Fibroblast of gingiva (primary cell): ENCODE measurements at regions not wholly inside any gene's neighbourhood (a gene's known extent, or its start where the extent isn't known, plus 50 kb on each side); places are given as distances from the start of the nearest gene placed in this dataset.
"Not testable (repeated sequence)": the region's sequence is repeated elsewhere in the genome, so short reads cannot be mapped to it uniquely, and the experiment has no call there.

ENCODE experiments used
- DNase-seq: peaks from one replicate; pipeline ENCODE4 v3.0.0-alpha.2; 2011; ENCODE audit warnings: low read depth

GRCh38 chr7:11221984-11222383 lies 248.3 kb downstream of the PHF14 start:
- DNase-seq: no peak

DNA sequence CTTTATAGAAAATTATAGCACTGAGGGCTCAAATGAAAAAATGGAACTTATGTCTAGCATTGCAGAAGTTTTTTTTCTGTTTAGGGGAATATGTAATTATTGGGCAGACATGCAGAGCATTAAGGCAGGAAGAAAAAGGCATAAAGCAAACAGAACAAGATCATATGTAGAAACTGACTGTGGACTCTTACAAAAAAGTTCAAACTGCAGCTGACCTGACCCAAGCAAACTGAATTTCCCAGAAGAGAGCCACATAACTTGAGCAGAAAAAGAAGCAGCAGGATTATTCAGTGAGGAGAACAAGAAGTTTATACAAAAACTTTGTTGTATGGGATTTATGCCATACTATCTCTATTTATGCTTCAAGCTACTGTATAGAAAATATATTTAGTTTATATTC lies 250.9 kb downstream of the PHF14 start:
- DNase-seq: no peak

GRCh38 chr7:11228515-11228914 lies 254.8 kb downstream of the PHF14 start:
- peak; percentile 77 for DNase-seq

DNA sequence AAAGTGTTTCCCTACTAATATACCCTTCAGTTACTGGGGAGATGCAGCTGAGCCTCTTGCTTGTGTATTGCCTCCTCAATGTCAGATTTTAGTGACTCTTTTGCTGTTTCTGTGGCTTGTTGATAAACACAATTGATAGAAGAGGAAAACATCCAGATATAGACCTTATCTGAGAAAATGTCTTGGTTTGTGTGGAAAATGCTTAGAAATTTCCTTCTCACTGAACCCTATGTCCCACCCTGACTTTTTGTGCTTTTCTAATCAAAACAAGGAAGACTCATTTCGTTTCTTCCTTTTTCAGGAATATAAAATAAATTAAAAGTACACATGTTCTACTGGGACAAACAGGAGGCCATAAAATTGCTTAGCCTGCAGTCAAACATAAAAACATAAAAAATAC lies 257.5 kb downstream of the PHF14 start:
- no peak for DNase-seq

DNA sequence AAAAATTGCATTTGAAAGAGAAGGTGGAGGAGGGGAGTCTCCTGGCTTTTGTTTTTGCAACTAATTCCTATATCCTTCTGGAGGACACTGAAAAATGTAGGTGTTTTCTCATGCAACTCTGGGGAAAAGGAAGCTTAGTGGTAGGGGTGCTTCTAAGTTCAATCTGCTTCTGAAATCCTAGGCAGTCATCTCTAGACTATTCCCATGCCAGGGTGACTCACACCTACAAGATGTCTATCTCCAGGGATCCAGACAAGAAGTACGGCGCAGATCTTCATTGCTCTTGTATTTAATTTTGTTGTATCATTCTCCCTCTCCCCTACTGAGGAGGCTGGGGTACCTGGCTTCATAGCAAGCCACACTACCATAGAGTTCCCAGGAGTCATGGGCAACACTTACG lies 258.8 kb downstream of the PHF14 start:
- DNase-seq: no peak

DNA sequence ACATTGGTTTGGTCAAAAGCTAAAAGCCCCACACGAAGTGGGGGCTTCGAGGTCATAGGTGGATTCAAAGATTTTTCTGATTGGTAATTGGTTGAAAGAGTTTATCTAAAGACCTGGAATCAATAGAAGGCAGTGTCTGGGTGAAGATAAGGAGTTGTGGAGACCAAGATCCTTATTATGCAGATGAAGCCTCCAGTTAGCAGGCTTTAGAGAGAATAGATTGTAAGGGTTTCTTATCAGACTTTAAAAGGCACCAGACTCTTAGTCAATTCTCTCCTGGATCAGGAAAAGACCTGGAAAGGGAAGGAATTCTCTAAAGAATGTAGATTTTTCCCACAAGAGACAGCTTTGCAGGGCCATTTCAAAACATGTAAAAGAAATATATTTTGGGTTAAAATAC lies 260.2 kb downstream of the PHF14 start:
- DNase-seq: no peak

GRCh38 chr7:11235491-11235890 lies 261.8 kb downstream of the PHF14 start:
- no peak for DNase-seq

DNA sequence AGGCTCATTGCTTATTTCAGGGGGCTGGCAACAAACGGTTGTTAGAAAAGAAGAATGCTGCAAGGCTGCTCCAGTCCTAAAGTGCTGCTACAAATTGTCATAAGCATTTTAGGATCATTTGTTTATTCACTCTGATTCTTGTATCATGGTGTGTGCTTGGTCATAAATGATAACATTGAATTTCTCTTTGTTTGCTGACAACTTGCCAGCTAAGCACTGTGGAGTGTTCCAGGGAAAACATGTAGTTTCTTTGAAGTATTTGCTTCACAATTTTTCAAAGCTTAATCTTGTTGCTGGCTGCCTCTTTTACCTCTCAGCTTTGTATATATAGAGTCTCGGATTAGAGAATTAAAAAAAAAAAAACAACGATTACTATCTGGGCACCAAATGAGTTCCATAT lies 263.0 kb downstream of the PHF14 start:
- no peak for DNase-seq

GRCh38 chr7:11237742-11238141 lies 264.1 kb downstream of the PHF14 start:
- no peak for DNase-seq

GRCh38 chr7:11239316-11239715 lies 265.6 kb downstream of the PHF14 start:
- DNase-seq: no peak

DNA sequence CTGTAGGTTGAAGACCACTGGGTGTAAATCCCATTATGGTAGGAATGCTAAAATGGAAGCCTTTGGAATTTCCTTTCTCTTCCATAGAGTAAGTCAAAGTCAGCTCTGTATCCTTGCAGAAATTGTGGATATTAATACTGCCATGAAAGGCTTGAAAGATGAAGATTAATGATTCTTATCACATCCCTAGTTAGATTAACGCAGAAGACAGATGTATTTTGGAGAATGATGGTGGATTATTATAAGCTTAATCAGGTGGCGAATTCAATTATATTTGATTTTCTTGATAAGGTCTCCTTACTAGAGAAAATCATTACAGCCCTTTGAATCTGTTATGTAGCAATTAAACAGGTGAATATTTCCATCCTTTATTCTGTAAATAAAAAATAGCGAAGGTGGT lies 270.1 kb downstream of the PHF14 start:
- DNase-seq: no peak

GRCh38 chr7:11244149-11244548 lies 270.5 kb downstream of the PHF14 start:
- DNase-seq: no peak

DNA sequence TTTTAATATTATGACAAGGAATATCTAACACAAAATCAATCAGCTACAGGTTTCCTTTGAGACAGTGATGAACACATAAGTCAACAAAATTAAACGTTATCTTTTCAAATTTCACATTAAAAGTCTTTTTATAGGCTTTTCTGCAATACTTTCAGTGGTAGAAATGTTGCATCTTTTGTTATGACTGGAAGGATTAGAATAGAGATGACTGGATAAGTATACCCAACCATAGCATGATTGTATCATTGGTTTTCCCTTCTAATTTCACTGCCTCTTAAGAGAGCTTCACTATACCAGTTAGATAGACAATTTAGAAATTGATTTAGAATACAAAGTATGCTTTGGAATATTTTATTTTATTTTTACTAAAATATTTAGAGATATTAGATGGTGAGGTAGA lies 273.9 kb downstream of the PHF14 start:
- DNase-seq: no peak

- DNase-seq: no peak
These were observed 277.8 kb downstream of the PHF14 start for GRCh38 chr7:11251436-11251835.

- DNase-seq: no peak
These were observed 278.4 kb downstream of the PHF14 start for GRCh38 chr7:11252011-11252607.

GRCh38 chr7:11252705-11253272 lies 279.1 kb downstream of the PHF14 start:
- DNase-seq: peak; percentile 4

DNA sequence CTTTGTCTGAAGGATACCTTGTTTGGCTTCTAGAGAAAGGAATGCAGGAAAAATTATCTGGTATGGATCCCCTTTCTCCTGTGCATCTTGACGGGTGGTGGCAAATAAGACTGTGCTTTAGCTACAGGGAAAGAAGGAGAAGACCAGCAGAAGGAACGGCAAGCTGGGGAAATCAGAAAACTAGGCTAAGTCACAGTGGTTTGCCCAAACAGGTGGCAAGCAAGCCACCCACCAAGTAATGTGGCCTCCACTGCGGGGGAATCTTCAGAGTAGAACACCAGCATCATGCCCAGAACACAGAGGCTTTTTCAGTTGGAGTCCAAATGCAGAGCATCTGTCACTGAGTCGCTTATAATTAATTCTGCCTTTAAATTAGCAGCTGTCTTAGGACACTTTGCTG lies 282.8 kb downstream of the PHF14 start:
- no peak for DNase-seq

DNA sequence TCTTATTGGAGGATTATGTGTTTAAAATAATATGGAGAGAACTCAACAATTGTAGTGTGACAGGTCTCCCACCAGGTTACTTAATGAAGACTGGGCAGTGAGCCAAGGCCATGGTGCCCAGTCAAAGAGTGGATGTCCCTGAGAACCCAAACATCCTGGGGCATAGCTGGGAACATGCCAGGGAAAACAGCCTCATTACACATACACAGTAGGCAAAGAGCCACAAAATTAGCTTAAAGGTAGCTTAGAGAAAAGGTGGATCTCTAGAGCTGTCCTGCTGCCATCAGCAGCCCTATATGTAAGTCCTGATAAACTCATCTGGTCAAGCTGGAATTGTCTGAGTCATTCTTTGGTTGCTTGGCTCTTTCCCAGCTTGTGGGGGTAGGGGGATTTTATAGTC lies 287.8 kb downstream of the PHF14 start:
- DNase-seq: no peak

DNA sequence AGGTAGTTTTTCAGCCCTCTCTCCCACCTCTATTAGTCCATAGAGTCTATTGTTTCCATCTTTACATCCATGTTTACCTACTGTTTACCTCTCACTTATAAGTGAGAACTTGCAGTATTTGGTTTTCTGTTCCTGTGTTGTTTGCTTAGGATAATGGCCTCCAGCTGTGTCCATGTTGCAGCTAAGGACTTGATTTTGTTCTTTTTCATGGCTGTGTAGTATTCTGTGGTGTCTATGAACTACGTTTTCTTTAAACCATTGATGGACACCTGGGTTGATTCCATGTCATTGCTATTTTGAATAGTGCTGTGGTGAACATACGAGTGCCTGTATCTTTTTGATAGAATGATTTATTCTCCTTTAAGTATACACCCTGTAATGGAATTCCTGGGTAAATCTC lies 292.4 kb downstream of the PHF14 start:
- no peak for DNase-seq

- DNase-seq: no peak
These were observed 298.7 kb downstream of the PHF14 start for GRCh38 chr7:11272352-11272751.

DNA sequence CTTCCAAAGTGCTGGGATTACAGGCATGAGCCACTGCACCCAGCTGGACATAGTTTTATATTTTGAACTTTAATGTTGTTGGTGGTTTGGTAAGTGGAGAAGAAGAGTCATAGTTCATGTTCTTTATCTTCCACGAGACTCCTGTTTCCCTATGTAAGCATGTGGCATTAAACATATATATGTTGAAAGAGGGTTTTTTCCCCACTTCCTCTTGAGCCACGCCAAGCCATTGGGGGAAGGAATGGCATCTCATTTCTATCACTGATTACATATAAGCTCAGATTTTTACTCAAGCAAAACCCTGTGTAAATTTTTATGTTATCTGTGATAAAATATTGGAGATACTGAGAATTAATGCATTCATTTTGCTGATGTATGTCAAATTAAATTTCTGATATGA lies 300.4 kb downstream of the PHF14 start:
- DNase-seq: no peak

DNA sequence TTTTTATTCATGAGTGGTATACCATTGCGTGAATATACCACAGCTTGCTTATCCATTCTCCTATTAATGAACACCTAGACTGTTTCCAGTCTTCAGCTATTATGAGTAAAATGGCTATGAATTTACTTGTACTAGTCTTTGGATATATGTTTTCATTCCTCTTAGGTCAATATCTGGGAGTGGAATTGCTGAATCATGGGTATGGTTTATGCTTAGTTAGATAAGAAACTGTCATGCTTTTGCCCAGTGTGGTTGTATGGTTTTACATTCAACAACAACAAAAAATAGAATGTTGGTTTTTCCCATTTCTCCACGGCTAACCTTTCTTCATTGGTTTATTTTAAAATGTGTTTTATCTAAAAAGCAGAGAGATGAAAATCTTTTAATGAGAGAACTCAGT lies 308.3 kb downstream of the PHF14 start:
- DNase-seq: no peak

DNA sequence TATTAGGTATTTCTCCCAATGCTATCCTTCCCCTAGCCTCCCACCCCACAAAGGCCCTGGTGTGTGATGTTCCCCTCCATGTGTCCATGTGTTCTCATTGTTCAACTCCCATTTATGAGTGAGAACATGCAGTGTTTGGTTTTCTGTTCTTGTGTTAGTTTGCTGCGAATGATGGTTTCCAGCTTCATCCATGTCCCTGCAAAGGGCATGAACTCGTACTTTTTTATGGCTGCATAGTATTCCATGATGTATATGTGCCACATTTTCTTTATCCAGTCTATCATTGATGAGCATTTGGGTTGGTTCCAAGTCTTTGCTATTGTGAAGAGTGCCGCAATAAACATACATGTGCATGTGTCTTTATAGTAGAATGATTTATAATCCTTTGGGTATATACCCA lies 309.9 kb downstream of the PHF14 start:
- not testable (repeated sequence) for DNase-seq

DNA sequence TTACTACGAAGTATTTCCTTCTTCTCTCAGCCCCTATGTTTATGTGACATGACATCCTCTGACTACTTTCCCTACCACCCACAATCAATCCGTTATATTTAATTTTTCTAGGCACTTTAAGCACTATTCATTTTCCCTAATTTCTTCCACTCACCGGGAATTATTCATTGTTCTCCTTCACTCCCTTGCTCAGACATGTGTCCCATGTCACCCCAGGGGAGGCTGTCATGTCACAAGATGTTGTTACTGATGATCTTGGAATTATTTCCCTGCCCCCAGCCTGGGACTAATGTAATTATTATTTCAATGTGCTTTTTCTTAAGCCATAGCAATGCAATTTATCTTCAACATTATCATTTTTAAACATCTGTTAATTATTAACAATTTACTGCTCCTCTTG lies 317.2 kb downstream of the PHF14 start:
- no peak for DNase-seq

DNA sequence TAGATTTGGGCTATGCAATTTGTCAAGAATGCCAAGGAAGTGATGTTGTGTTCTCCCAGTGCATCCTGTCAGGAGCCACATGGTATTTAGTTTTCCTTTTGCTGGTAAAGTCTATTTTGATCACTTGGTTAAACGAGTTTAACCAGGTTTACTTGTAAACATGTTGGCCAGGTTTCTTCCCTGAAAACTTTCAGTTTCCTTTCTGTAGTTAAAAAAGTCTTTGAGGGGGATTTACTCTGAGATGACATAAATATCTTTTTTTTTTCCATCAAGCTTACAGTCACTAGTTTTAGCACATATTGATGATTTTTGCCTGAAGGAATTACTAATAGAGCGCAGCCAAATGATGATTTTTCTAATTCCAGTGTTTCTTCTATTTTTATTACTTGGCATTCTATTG lies 320.5 kb downstream of the PHF14 start:
- DNase-seq: no peak
